ENCODE measurements at regions not wholly inside any gene's neighbourhood (a gene's known extent, or its start where the extent isn't known, plus 50 kb on each side); places are given as distances from the start of the nearest gene placed in this dataset.
"Not testable (repeated sequence)": the region's sequence is repeated elsewhere in the genome, so short reads cannot be mapped to it uniquely, and the experiment has no call there.

DNA sequence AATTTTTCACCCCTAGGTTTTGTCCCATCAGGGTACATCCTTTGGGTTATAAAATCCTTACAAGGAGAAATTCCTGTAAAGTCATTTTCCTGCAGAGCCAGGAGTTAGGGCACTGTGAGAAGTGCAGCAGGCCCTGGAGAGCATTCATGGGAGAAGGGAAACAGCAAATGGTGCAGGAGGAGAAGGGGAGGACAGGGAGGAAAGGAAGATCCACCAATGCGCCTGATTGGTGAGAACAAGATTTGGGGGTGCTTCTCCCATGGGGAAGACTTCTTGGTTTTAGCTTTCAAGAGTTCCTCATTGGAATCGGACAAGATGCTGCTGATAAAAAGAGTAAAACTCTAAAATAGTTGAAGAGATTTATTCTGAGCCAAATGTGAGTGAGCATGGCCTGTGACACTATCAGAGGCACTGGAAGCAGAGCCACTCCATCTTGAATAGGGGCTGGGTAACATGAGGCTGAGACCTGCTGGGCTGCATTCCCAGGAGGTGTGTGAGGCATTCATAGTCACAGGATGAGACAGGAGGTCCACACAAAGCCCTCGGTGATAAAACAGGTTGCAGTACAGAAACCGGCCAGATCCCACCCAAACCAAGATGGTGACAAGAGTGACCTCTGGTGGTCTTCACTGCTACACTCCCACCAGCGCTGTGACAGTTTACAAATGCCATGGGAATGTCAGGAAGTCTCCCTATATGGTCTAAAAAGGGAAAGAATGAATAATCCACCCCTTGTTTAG, 305.5 kb upstream of the USP9Y start:
- H3K27ac ChIP-seq = not testable (repeated sequence)
- TF ChIP-seq, protein P1, sequence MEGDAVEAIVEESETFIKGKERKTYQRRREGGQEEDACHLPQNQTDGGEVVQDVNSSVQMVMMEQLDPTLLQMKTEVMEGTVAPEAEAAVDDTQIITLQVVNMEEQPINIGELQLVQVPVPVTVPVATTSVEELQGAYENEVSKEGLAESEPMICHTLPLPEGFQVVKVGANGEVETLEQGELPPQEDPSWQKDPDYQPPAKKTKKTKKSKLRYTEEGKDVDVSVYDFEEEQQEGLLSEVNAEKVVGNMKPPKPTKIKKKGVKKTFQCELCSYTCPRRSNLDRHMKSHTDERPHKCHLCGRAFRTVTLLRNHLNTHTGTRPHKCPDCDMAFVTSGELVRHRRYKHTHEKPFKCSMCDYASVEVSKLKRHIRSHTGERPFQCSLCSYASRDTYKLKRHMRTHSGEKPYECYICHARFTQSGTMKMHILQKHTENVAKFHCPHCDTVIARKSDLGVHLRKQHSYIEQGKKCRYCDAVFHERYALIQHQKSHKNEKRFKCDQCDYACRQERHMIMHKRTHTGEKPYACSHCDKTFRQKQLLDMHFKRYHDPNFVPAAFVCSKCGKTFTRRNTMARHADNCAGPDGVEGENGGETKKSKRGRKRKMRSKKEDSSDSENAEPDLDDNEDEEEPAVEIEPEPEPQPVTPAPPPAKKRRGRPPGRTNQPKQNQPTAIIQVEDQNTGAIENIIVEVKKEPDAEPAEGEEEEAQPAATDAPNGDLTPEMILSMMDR (conservative IDR thresholded peaks at IDR 0.05) = peak; percentile 39; the same call in 1 of the 2 replicates

DNA sequence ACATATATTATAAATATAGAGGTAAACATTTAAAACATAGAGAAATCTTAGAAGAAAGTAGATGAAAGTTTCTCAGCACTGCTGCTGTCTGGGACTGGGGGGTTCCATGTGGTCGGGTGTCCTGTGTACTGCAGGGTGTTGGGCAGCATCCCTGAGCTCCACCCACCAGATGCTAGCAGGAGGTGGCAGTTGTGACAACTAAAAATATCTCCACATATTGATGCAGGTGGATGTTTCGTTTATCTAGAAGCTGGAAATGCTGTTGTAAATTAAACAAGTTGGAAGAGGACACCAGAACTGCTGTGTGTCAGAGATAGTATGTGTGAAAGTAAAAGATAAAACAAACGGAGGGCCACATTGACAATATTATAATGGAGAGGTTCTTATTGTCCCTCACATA, 297.1 kb upstream of the USP9Y start:
- TF ChIP-seq, protein P1 (conservative IDR thresholded peaks at IDR 0.05) = no peak
- no peak overlapping the region for H3K27ac ChIP-seq

DNA sequence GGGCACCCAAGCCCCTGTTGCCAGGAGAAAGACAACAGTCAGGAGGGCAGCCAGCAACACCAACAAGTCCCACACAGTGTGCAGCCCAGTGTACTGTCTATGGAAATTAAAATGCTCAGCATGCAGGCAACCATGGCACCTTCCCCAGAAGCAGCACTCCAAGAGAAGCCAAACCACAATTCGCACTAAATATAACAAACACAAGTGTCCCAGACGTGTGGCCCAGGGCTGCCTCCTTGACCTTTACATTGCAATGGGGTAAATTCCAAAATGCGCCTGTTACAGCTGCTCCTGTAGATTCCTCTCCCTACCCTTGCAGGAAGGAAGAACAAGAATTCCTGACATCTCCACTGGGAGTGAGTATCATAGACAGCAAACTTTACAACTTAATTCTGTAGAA, 292.8 kb upstream of the USP9Y start:
- TF ChIP-seq, protein P1 (conservative IDR thresholded peaks at IDR 0.05) = no peak
- H3K27ac ChIP-seq = no peak overlapping the region

DNA sequence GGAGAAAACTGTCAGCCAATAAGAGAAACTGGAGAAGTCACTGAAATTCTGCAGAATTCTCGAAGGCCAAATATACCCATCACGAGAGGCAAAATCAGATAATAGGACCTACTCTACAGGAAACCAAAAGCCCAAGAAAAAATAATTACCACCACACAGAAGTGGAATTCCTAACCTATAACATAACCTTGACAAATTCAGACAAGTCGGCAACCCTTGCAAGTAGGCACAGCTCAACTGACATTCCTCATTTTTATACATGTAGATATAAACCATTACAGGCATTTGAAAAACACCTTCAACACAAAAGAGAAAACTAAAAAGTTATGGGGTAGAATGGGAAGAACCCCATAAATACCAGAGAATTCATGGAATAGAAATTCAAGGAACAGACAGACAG, 290.3 kb upstream of the USP9Y start:
- H3K27ac ChIP-seq = no peak overlapping the region
- TF ChIP-seq, protein P1 (conservative IDR thresholded peaks at IDR 0.05) = no peak

DNA sequence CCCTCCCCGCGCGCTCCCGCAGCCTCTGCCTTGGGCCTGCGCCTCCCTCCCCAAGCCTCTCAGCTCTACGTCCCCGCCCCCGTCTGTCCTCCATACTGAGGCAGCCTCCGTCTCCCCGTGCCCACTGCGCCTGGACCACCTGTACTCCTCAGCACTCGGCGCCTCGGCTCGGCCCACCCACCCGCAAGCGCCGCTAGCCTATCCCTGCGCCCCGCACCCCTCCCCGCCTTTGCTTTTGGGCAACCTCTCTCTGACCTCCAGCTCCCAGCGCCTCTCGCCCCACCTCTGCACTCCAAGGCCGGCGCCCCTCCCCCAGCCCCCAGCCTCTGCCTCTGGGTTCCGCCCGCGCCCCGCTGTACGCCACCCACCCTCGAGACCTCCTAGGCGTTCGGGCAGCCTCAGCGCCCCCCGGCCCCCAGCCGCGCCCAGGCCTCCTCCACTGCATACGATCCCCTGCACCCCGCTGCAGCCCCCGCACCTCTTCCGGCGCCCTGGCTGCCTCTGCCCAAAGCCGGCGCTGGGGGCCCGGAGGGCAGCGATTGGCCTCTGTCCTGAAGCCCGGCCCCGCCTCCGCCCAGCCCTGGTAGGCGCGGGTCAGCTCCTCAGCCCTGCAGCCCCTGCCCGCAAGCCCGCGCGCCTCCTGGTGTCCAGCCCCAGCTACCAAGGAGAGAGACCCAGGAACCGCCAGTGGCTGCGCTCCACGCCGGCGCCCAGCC, 279.8 kb upstream of the USP9Y start:
- peak overlapping the region; percentile 53; the same call in 1 of the 2 replicates for H3K27ac ChIP-seq
- TF ChIP-seq, protein P1 (conservative IDR thresholded peaks at IDR 0.05) = peak; percentile 78

DNA sequence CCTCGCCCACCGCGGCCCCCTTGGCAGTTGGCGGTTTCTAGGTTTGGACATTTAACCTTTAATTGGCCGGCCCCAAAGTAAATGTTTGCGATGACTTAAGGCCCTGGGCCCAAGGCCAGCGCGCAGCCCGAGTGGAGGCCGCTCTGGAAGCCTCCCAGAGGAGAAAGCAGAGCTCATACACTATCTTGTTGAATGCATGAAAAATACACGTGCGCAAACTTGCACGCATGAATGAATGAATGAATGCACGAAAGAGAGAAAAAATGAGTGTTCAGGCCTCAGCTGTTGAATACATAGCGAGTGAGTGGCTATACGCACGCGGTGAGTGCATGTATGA, 279.3 kb upstream of the USP9Y start:
- TF ChIP-seq, protein P1 (conservative IDR thresholded peaks at IDR 0.05) = peak; percentile 40
- H3K27ac ChIP-seq = peak overlapping the region; percentile 53; the same call in 1 of the 2 replicates

DNA sequence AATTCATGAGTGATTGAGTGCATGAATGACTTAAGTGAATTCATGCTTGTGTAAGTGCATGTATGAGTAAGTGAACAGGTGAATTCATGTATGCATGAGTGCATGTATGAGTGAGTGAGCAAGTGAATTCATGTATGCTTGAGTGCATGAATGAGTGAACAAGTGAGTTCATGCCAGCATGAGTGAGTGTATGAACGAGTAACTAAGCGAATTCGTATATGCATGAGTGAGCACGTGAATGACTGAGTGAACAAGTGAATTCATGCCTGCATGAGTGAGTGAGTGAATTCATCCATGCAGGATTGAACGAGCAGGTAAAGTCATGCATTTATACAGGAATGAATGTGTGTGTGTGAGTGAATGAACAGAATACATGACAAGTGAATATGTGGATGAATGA, 278.5 kb upstream of the USP9Y start:
- no peak overlapping the region for H3K27ac ChIP-seq
- TF ChIP-seq, protein P1 (conservative IDR thresholded peaks at IDR 0.05) = no peak
